ENCODE measurements at regions not wholly inside any gene's neighbourhood (a gene's known extent, or its start where the extent isn't known, plus 50 kb on each side); places are given as distances from the start of the nearest gene placed in this dataset.

GRCh38 chr1:244288663-244289062 is 163.0 kb downstream of the ADSS2 start:
- H2AFZ ChIP-seq (ENCODE audit: low read length): no peak overlapping the region
- no peaks in the 10 kb centered on the region for H3K27me3 ChIP-seq (ENCODE audit: insufficient read depth, low read length)
- no peaks in the 10 kb centered on the region for H3K4me1 ChIP-seq (ENCODE audit: insufficient read depth, low read length)
- no peaks in the 10 kb centered on the region for H4K20me1 ChIP-seq (ENCODE audit: insufficient read depth, low read length)
- H3K27ac ChIP-seq (ENCODE audit: low read depth, low read length): no peak overlapping the region
- no peak for DNase-seq (ENCODE audit: insufficient read length, low spot score, missing footprints)
- H3K4me2 ChIP-seq (ENCODE audit: insufficient read depth, low read length): no peak overlapping the region
- no peak for TF ChIP-seq CTCF (IDR thresholded peaks at IDR 0.05; ENCODE audit: extremely low read depth, low read depth, low read length)
- no peaks in the 10 kb centered on the region for H3K36me3 ChIP-seq (ENCODE audit: insufficient read depth, low read length)
- no peaks in the 10 kb centered on the region for H3K79me2 ChIP-seq (ENCODE audit: insufficient read depth, low read length)
- no peaks in the 10 kb centered on the region for H3K9me3 ChIP-seq (ENCODE audit: low read depth, low read length)
- H3K4me3 ChIP-seq (ENCODE audit: insufficient read depth, low read length): no peak overlapping the region

GRCh38 chr1:244289991-244290785 is 161.5 kb downstream of the ADSS2 start:
- H3K27ac ChIP-seq (ENCODE audit: low read depth, low read length): no peak overlapping the region
- H3K27me3 ChIP-seq (ENCODE audit: insufficient read depth, low read length): no peaks in the 10 kb centered on the region
- TF ChIP-seq CTCF (IDR thresholded peaks at IDR 0.05; ENCODE audit: extremely low read depth, low read depth, low read length): no peak
- no peak overlapping the region for H3K4me2 ChIP-seq (ENCODE audit: insufficient read depth, low read length)
- H3K79me2 ChIP-seq (ENCODE audit: insufficient read depth, low read length): no peaks in the 10 kb centered on the region
- H3K4me1 ChIP-seq (ENCODE audit: insufficient read depth, low read length): no peaks in the 10 kb centered on the region
- peak; percentile 37 for DNase-seq (ENCODE audit: insufficient read length, low spot score, missing footprints)
- no peaks in the 10 kb centered on the region for H3K9me3 ChIP-seq (ENCODE audit: low read depth, low read length)
- H2AFZ ChIP-seq (ENCODE audit: low read length): no peak overlapping the region
- no peak overlapping the region for H3K4me3 ChIP-seq (ENCODE audit: insufficient read depth, low read length)
- H4K20me1 ChIP-seq (ENCODE audit: insufficient read depth, low read length): no peaks in the 10 kb centered on the region
- no peaks in the 10 kb centered on the region for H3K36me3 ChIP-seq (ENCODE audit: insufficient read depth, low read length)

GRCh38 chr1:244291236-244292201 is 160.2 kb downstream of the ADSS2 start:
- no peak overlapping the region for H3K4me2 ChIP-seq (ENCODE audit: insufficient read depth, low read length)
- H3K9me3 ChIP-seq (ENCODE audit: low read depth, low read length): no peaks in the 10 kb centered on the region
- H3K4me3 ChIP-seq (ENCODE audit: insufficient read depth, low read length): no peak overlapping the region
- no peaks in the 10 kb centered on the region for H3K27me3 ChIP-seq (ENCODE audit: insufficient read depth, low read length)
- H4K20me1 ChIP-seq (ENCODE audit: insufficient read depth, low read length): no peaks in the 10 kb centered on the region
- no peak overlapping the region for H2AFZ ChIP-seq (ENCODE audit: low read length)
- no peak overlapping the region for H3K27ac ChIP-seq (ENCODE audit: low read depth, low read length)
- no peaks in the 10 kb centered on the region for H3K4me1 ChIP-seq (ENCODE audit: insufficient read depth, low read length)
- H3K79me2 ChIP-seq (ENCODE audit: insufficient read depth, low read length): no peaks in the 10 kb centered on the region
- no peak for TF ChIP-seq CTCF (IDR thresholded peaks at IDR 0.05; ENCODE audit: extremely low read depth, low read depth, low read length)
- H3K36me3 ChIP-seq (ENCODE audit: insufficient read depth, low read length): no peaks in the 10 kb centered on the region
- DNase-seq (ENCODE audit: insufficient read length, low spot score, missing footprints): no peak

Data from osteoblast (primary cell).